Neuronal stem cell (in vitro differentiated cells): ENCODE measurements at regions not wholly inside any gene's neighbourhood (a gene's known extent, or its start where the extent isn't known, plus 50 kb on each side); places are given as distances from the start of the nearest gene placed in this dataset.
A peak's percentile ranks its signal among the peaks of the same experiment; 100 is the strongest.

Experiments
- DNase-seq: peaks from one replicate; pipeline ENCODE4 v3.0.0-alpha.2; 2013; ENCODE audit warnings: low spot score
- H2AFZ ChIP-seq: one replicate; pipeline ENCODE4 v1.6.1; 2013; ENCODE audit warnings: mild to moderate bottlenecking, low read length, inconsistent platforms
- H2AK5ac ChIP-seq: 2 replicates; pipeline ENCODE4 v1.6.1; 2013; ENCODE audit warnings: low read depth, mild to moderate bottlenecking, inconsistent platforms, low read length, moderate library complexity, mixed read lengths
- H2BK120ac ChIP-seq: 2 replicates; pipeline ENCODE4 v1.6.1; 2013; ENCODE audit warnings: low read depth, mild to moderate bottlenecking, inconsistent platforms, low read length, moderate library complexity, mixed read lengths
- H2BK12ac ChIP-seq: one replicate; pipeline ENCODE4 v1.6.1; 2013; ENCODE audit warnings: low read length, inconsistent platforms
- H2BK15ac ChIP-seq: 2 replicates; pipeline ENCODE4 v1.6.1; 2013; ENCODE audit warnings: mild to moderate bottlenecking, low read length, inconsistent platforms, mixed read lengths
- H2BK5ac ChIP-seq: one replicate; pipeline ENCODE4 v1.6.1; 2013; ENCODE audit warnings: inconsistent platforms, mild to moderate bottlenecking, low read length, moderate library complexity
- H3K14ac ChIP-seq: one replicate; pipeline ENCODE4 v1.6.1; 2013; ENCODE audit warnings: low read length, inconsistent platforms
- H3K18ac ChIP-seq: 2 replicates; pipeline ENCODE4 v1.6.1; 2013; ENCODE audit warnings: low read length, inconsistent platforms
- H3K23ac ChIP-seq: 2 replicates; pipeline ENCODE4 v1.6.1; 2013; ENCODE audit warnings: low read depth, mild to moderate bottlenecking, mixed read lengths, low read length, inconsistent platforms; ENCODE audit not compliant: poor library complexity
- H3K27ac ChIP-seq: replicated peaks from 3 replicates; pipeline ENCODE4 v1.5.1; 2013; ENCODE audit warnings: low read length, inconsistent platforms
- H3K27me3 ChIP-seq, 3 experiments: 2 replicates each; pipeline ENCODE4 v1.6.1; 2013; ENCODE audit warnings: low read length in 3 of 3, mild to moderate bottlenecking in 2 of 3, inconsistent platforms in 1 of 3, low read depth in 1 of 3, mixed read lengths in 1 of 3, moderate library complexity in 1 of 3; ENCODE audit not compliant: control insufficient read depth in 3 of 3, insufficient read depth in 3 of 3
- H3K36me3 ChIP-seq, 2 donors: replicated peaks in 1 of 2; 2 replicates each; pipeline ENCODE4 v1.6.1; 2013; ENCODE audit warnings: low read length in 2 of 2; ENCODE audit not compliant: control insufficient read depth in 2 of 2, insufficient read depth in 2 of 2
- H3K4ac ChIP-seq: 2 replicates; pipeline ENCODE4 v1.6.1; 2013; ENCODE audit warnings: inconsistent platforms, mild to moderate bottlenecking, low read length, moderate library complexity
- H3K4me1 ChIP-seq, 2 donors: 1 replicate in 1 of 2; 2 replicates in 1 of 2; pipeline ENCODE4 v1.6.1; 2013; ENCODE audit warnings: low read length in 2 of 2, low read depth in 1 of 2; ENCODE audit not compliant: control insufficient read depth in 2 of 2, insufficient read depth in 1 of 2
- H3K4me2 ChIP-seq: one replicate; pipeline ENCODE4 v1.6.1; 2013; ENCODE audit warnings: mild to moderate bottlenecking, low read length, inconsistent platforms; ENCODE audit not compliant: insufficient read depth, poor library complexity, severe bottlenecking
- H3K4me3 ChIP-seq, 2 donors: 2 replicates each; pipeline ENCODE4 v1.5.1; 2013; ENCODE audit warnings: low read length in 2 of 2, mild to moderate bottlenecking in 2 of 2, inconsistent platforms in 1 of 2, moderate library complexity in 1 of 2
- H3K79me1 ChIP-seq: one replicate; pipeline ENCODE4 v1.6.1; 2013; ENCODE audit warnings: low read depth, mild to moderate bottlenecking, inconsistent platforms, low read length, moderate library complexity
- H3K9ac ChIP-seq: one replicate; pipeline ENCODE4 v1.6.1; 2013; ENCODE audit warnings: mild to moderate bottlenecking, low read depth, low read length, inconsistent platforms; ENCODE audit not compliant: poor library complexity
- H3K9me3 ChIP-seq, 2 donors: replicated peaks in 1 of 2; 2 replicates each; pipeline versions ENCODE3 to v1.6.1; 2013; ENCODE audit warnings: low read length in 2 of 2, mild to moderate bottlenecking in 2 of 2, inconsistent platforms in 1 of 2, low read depth in 1 of 2, mixed read lengths in 1 of 2, moderate library complexity in 1 of 2; ENCODE audit not compliant: control insufficient read depth in 2 of 2, insufficient read depth in 1 of 2
- H4K8ac ChIP-seq: one replicate; pipeline ENCODE4 v1.6.1; 2013; ENCODE audit warnings: low read depth, mild to moderate bottlenecking, inconsistent platforms, low read length, moderate library complexity
- H4K91ac ChIP-seq: one replicate; pipeline ENCODE4 v1.6.1; 2013; ENCODE audit warnings: low read length, low read depth, mild to moderate bottlenecking, inconsistent platforms; ENCODE audit not compliant: poor library complexity
- WGBS, 2 donors: extraction: QIAGEN DNeasy Blood & Tissue Kit; methylation state at CpG; one replicate each; pipeline ENCODE4 v1.1.7; 2013; ENCODE audit warnings: missing lambda C conversion rate in 2 of 2, mixed read lengths in 1 of 2; ENCODE audit not compliant: insufficient read length in 2 of 2, insufficient replicate concordance in 1 of 2; ENCODE audit errors: extremely low coverage in 2 of 2; 5-methylcytosine and 5-hydroxymethylcytosine counted together

DNA sequence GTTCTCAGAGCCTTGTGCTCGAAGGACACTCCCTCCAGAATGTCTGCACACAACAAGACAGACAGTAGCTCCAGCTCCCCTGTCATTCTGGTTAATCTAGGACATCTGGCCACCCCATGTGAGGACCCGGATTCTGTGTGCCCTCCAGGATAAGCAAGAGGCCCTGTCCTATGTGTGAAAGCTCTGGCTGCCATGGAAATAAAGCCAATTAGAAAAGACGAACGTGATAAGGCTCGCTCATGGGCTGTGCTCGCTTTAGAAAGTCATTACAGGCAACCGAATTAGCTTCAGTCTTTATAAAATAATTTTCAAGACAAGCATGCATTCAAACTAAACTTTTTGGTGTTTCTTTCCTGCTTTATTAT, 263.4 kb downstream of the INHBA start:
- Histone ChIP-seq H4K91ac (no peak overlapping the region), H3K36me3 (no peaks in the 10 kb centered on the region), H2BK12ac (no peak overlapping the region), H3K23ac (no peak overlapping the region), H2BK5ac (no peak overlapping the region), H3K9ac (no peak overlapping the region), H3K4ac (no peak overlapping the region), H2BK120ac (no peak overlapping the region), H3K14ac (no peak overlapping the region), H3K18ac (no peak overlapping the region), H3K4me3 (no peak overlapping the region), H4K8ac (no peak overlapping the region), H3K4me1 (no peaks in the 10 kb centered on the region), H3K27me3 (no peaks in the 10 kb centered on the region), H2AFZ (peak overlapping the region; percentile 64), H2AK5ac (no peak overlapping the region), H3K79me1 (no peaks in the 10 kb centered on the region), H3K27ac (no peak overlapping the region), H3K9me3 (peaks cover 0 to 5% of the 10 kb centered on the region in 2 donors), H2BK15ac (no peak overlapping the region), H3K4me2 (no peak overlapping the region)
- no CpG with 5 or more reads among the region's 7 CpGs for WGBS, 2 donors
- no peak for DNase-seq

DNA sequence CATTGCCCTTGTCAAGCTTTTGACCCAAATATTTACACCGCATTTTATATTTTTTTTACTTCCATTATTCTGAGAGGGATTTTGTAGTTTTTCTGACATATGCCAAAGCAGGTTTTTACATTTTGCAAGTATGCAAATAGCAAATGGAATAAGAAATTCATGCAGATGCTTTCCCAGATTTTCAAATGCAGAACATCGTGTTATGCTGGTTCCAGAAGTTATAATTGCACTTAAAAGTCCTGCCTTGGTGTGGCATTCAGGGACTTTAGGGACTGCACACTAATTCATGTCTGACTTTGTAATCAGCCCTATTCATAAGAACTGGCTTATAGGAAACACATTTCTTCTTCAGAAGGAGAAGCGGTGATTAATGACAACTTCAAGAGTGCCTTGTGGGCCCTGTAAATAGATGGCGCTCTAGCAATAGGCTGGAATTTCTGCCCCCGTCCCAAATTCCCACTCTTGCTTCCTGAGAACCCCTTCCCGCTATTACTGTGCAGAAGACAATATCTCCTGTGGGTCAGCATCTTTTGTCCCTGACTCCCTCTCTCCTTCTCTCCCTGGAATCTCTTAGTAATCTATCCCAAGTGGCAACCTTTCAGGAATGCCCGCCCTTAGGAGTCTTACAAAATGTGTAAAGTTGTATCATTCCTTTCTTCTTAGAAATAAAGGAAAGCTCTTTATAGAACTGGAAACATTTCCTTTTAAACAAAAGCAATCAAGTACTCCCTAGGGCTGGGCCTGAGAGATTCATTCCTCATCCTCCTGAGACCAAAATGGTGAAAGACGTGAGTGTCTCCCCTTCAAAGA, 264.0 kb downstream of the INHBA start:
- Histone ChIP-seq H3K27ac (no peak overlapping the region), H4K91ac (no peak overlapping the region), H2BK120ac (no peak overlapping the region), H3K18ac (no peak overlapping the region), H3K14ac (no peak overlapping the region), H2BK5ac (no peak overlapping the region), H3K27me3 (no peaks in the 10 kb centered on the region), H2BK15ac (no peak overlapping the region), H2AFZ (peak overlapping the region; percentile 64), H3K4me3 (no peak overlapping the region), H3K9me3 (peaks cover 0 to 5% of the 10 kb centered on the region in 2 donors), H4K8ac (no peak overlapping the region), H3K4me1 (no peaks in the 10 kb centered on the region), H3K79me1 (no peaks in the 10 kb centered on the region), H2BK12ac (no peak overlapping the region), H3K23ac (no peak overlapping the region), H3K36me3 (no peaks in the 10 kb centered on the region), H3K4me2 (no peak overlapping the region), H2AK5ac (no peak overlapping the region), H3K4ac (no peak overlapping the region), H3K9ac (no peak overlapping the region)
- WGBS, 2 donors = no CpG with 5 or more reads among the region's 8 CpGs
- no peak for DNase-seq

DNA sequence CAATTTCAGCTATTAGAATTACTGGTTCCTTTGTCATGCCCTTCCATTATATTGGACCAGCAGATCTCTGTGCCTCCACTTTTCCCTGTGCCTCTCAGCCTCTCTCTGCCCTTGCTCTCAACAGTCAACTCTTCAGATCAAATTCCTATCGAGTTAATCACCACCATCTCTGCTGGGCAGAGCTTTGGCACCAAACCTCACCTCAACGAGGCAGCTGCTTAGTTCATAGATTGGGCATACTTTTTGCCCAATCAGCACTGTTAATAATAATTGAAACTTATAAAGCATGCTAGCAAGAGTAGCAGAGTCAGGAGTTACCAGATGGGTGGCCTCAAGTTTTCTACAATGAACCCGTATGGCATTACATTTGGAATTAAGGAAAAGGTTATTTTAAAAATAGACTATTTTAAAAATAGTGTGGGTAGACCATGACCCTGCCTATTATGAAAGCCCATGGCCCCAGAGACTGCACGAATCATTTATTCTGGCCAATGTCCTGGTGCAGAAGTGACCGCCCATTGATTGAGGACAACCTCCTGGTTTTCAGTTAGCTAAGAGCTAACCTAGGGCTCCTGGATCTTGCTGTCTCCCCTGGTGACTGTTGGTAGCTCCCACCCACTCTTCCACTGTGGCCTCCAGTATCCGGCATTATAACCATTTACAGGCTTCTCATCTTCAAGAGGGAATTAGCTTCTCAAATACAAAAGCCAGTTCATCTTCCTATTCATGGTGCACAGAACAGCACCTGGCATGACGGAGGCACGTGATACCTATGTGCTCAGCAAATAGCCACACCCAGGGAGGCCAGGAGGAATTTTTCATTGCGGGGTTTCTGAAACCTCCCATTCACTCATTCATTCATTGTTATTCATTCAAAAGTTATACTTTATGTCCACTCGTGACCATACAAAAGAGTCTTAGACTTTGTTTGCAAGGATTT, 265.4 kb downstream of the INHBA start:
- Histone ChIP-seq H3K4me2 (no peak overlapping the region), H3K23ac (no peak overlapping the region), H3K4me3 (no peak overlapping the region), H3K9ac (no peak overlapping the region), H2AFZ (no peak overlapping the region), H2BK15ac (no peak overlapping the region), H2BK120ac (no peak overlapping the region), H3K14ac (no peak overlapping the region), H4K91ac (no peak overlapping the region), H2BK5ac (no peak overlapping the region), H3K18ac (no peak overlapping the region), H3K27me3 (no peaks in the 10 kb centered on the region), H3K4ac (no peak overlapping the region), H3K36me3 (no peaks in the 10 kb centered on the region), H3K4me1 (no peaks in the 10 kb centered on the region), H3K27ac (no peak overlapping the region), H3K79me1 (no peaks in the 10 kb centered on the region), H2BK12ac (no peak overlapping the region), H4K8ac (no peak overlapping the region), H2AK5ac (no peak overlapping the region), H3K9me3 (no peaks in the 10 kb centered on the region)
- no peak for DNase-seq
- WGBS, 2 donors = no CpG with 5 or more reads among the region's 10 CpGs

DNA sequence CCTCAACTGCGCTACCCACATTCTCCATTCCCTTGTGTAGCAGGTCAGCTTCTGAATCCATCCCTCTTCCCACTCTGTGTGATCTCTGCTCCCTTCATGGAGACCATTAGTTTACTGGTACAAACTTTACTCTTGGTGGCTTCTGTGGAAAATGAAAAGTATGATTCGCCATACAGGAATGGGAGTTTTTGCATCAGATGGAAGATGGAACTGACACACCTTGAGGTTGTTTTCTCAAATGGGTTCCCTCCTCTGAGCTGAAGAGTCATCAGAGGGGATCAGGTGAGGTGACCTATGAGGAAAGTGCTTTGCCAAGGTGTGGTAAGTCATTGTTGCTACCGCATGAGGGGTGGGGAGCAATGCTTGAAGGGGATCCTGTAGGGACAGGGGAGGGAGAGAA, 266.8 kb downstream of the INHBA start:
- Histone ChIP-seq H3K79me1 (no peaks in the 10 kb centered on the region), H2AFZ (no peak overlapping the region), H2AK5ac (no peak overlapping the region), H3K4me1 (no peaks in the 10 kb centered on the region), H4K91ac (no peak overlapping the region), H3K18ac (no peak overlapping the region), H3K4ac (no peak overlapping the region), H3K36me3 (no peaks in the 10 kb centered on the region), H3K27ac (no peak overlapping the region), H2BK5ac (no peak overlapping the region), H3K14ac (no peak overlapping the region), H3K4me2 (no peak overlapping the region), H3K4me3 (no peak overlapping the region), H4K8ac (no peak overlapping the region), H3K23ac (no peak overlapping the region), H3K9me3 (no peaks in the 10 kb centered on the region), H3K27me3 (no peaks in the 10 kb centered on the region), H2BK120ac (no peak overlapping the region), H3K9ac (no peak overlapping the region), H2BK15ac (no peak overlapping the region), H2BK12ac (no peak overlapping the region)
- no peak for DNase-seq
- WGBS, 2 donors = no CpG with 5 or more reads among the region's 3 CpGs
